SK-N-SH treated with all-trans-retinoic acid at 6 μM for 48 hours (cell line): ENCODE measurements at regions not wholly inside any gene's neighbourhood (a gene's known extent, or its start where the extent isn't known, plus 50 kb on each side); places are given as distances from the start of the nearest gene placed in this dataset.

Experiments used
- BACH2 ChIP-seq: fragments of 250-450 bp; sonication (Bioruptor Pico); IDR thresholded peaks from 2 replicates; pipeline ENCODE4 v1.9.0; 2021; ENCODE audit warnings: mild to moderate bottlenecking, borderline replicate concordance
- CSDC2 ChIP-seq: fragments of 250-450 bp; sonication (Bioruptor Pico); IDR thresholded peaks from 2 replicates; pipeline ENCODE4 v1.5.0; 2020; ENCODE audit warnings: mild to moderate bottlenecking, moderate library complexity
- GLIS3 ChIP-seq: fragments of 250-450 bp; sonication (Bioruptor Pico); IDR thresholded peaks from 2 replicates; pipeline ENCODE4 v1.5.0; 2020; ENCODE audit warnings: mild to moderate bottlenecking, moderate library complexity
- PATZ1 ChIP-seq: fragments of 250-450 bp; sonication (Bioruptor Pico); IDR thresholded peaks from 2 replicates; pipeline ENCODE4 v1.8.0; 2020; ENCODE audit warnings: mild to moderate bottlenecking, moderate library complexity, borderline replicate concordance
- RARB ChIP-seq: fragments of 250-450 bp; sonication (Bioruptor Pico); IDR thresholded peaks from 2 replicates; pipeline ENCODE4 v1.8.0; 2021; ENCODE audit warnings: mild to moderate bottlenecking, moderate library complexity
- TOX ChIP-seq: fragments of 250-450 bp; sonication (Bioruptor Pico); IDR thresholded peaks from 2 replicates; pipeline ENCODE4 v1.8.0; 2021; ENCODE audit warnings: mild to moderate bottlenecking, moderate library complexity, borderline replicate concordance
- ZFP30 ChIP-seq: fragments of 450-650 bp; formaldehyde crosslinking; IDR thresholded peaks from 2 replicates; pipeline ENCODE4 v1.5.0; 2022; ENCODE audit warnings: mild to moderate bottlenecking, moderate library complexity
- TF ChIP-seq, protein P1 (sequence below): fragments of 250-450 bp; sonication (Bioruptor Pico); IDR thresholded peaks from 2 replicates; pipeline ENCODE4 v1.5.1; 2020; ENCODE audit warnings: low read depth, mild to moderate bottlenecking, moderate library complexity

GRCh38 chr2:102951249-102951648 lies 189.4 kb downstream of the TMEM182 start:
- TF ChIP-seq RARB (CRISPR knock-in tag) (no peak), TOX (CRISPR knock-in tag) (no peak), ZFP30 (CRISPR knock-in tag) (no peak), CSDC2 (CRISPR knock-in tag) (no peak), GLIS3 (CRISPR knock-in tag) (no peak), BACH2 (CRISPR knock-in tag) (no peak), PATZ1 (CRISPR knock-in tag) (no peak)
- TF ChIP-seq, protein P1, sequence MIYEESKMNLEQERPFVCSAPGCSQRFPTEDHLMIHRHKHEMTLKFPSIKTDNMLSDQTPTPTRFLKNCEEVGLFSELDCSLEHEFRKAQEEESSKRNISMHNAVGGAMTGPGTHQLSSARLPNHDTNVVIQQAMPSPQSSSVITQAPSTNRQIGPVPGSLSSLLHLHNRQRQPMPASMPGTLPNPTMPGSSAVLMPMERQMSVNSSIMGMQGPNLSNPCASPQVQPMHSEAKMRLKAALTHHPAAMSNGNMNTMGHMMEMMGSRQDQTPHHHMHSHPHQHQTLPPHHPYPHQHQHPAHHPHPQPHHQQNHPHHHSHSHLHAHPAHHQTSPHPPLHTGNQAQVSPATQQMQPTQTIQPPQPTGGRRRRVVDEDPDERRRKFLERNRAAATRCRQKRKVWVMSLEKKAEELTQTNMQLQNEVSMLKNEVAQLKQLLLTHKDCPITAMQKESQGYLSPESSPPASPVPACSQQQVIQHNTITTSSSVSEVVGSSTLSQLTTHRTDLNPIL (CRISPR knock-in tag), result no peak
